CD14-positive monocyte (primary cell): ENCODE measurements at regions not wholly inside any gene's neighbourhood (a gene's known extent, or its start where the extent isn't known, plus 50 kb on each side); places are given as distances from the start of the nearest gene placed in this dataset.
A peak's percentile ranks its signal among the peaks of the same experiment; 100 is the strongest.

Source experiments
- DNase-seq, 3 donors: peaks; one replicate each; pipeline ENCODE4 v3.0.0-alpha.2; 2011 to 2022
- H2AFZ ChIP-seq: 2 replicates; pipeline ENCODE4 v1.6.0; 2012; ENCODE audit warnings: mild to moderate bottlenecking, low read depth, low read length, inconsistent platforms; ENCODE audit not compliant: insufficient read depth, poor library complexity, severe bottlenecking
- H3K27ac ChIP-seq, 2 donors: 1 replicate in 1 of 2; 2 replicates in 1 of 2; pipeline ENCODE4 v1.5.1; 2012 to 2013; ENCODE audit warnings: low read length in 2 of 2, control low read depth in 1 of 2, inconsistent platforms in 1 of 2, low read depth in 1 of 2, mild to moderate bottlenecking in 1 of 2
- H3K27me3 ChIP-seq, 2 donors: one replicate each; pipeline versions ENCODE4 v1.6.0 to v1.6.1; 2011 to 2013; ENCODE audit warnings: low read length in 2 of 2; ENCODE audit not compliant: control insufficient read depth in 2 of 2, insufficient read depth in 2 of 2
- H3K36me3 ChIP-seq, 2 donors: replicated peaks in 1 of 2; 1 replicate in 1 of 2; 2 replicates in 1 of 2; pipeline versions ENCODE4 v1.5.1 to v1.6.1; 2012 to 2013; ENCODE audit warnings: low read length in 2 of 2, control low read depth in 1 of 2, inconsistent platforms in 1 of 2, mild to moderate bottlenecking in 1 of 2; ENCODE audit not compliant: insufficient read depth in 2 of 2, control insufficient read depth in 1 of 2
- H3K4me1 ChIP-seq, 2 donors: 1 replicate in 1 of 2; 2 replicates in 1 of 2; pipeline versions ENCODE4 v1.5.1 to v1.6.1; 2012 to 2013; ENCODE audit warnings: low read length in 2 of 2, control low read depth in 1 of 2, inconsistent platforms in 1 of 2, mild to moderate bottlenecking in 1 of 2, moderate library complexity in 1 of 2; ENCODE audit not compliant: insufficient read depth in 2 of 2, control insufficient read depth in 1 of 2
- H3K4me2 ChIP-seq: replicated peaks from 2 replicates; pipeline ENCODE3; 2012; ENCODE audit warnings: low read length, moderate library complexity, mild to moderate bottlenecking; ENCODE audit not compliant: poor library complexity, severe bottlenecking; ENCODE audit errors: extremely low read depth
- H3K4me3 ChIP-seq, 3 experiments: fragments of 200-600 bp in 1 of 3; sonication (generic) in 1 of 3; replicated peaks in 1 of 3; 1 replicate in 2 of 3; 2 replicates in 1 of 3; pipeline ENCODE4 v1.5.1; 2011 to 2013; ENCODE audit warnings: low read length in 3 of 3, mild to moderate bottlenecking in 3 of 3, control low read depth in 2 of 3, low read depth in 2 of 3, inconsistent platforms in 1 of 3, moderate library complexity in 1 of 3
- H3K79me2 ChIP-seq: 2 replicates; pipeline ENCODE4 v1.6.0; 2012; ENCODE audit warnings: mild to moderate bottlenecking, control low read depth, inconsistent platforms, low read length, moderate library complexity; ENCODE audit not compliant: insufficient read depth
- H3K9ac ChIP-seq: 2 replicates; pipeline ENCODE4 v1.6.0; 2017; ENCODE audit warnings: low read length, mild to moderate bottlenecking; ENCODE audit not compliant: insufficient read depth, poor library complexity, severe bottlenecking
- H3K9me3 ChIP-seq, 2 donors: replicated peaks in 1 of 2; 1 replicate in 1 of 2; 2 replicates in 1 of 2; pipeline versions ENCODE4 v1.5.1 to v1.6.1; 2012 to 2013; ENCODE audit warnings: low read length in 2 of 2, control low read depth in 1 of 2; ENCODE audit not compliant: control insufficient read depth in 1 of 2, insufficient read depth in 1 of 2
- H4K20me1 ChIP-seq: 2 replicates; pipeline ENCODE4 v1.6.0; 2012; ENCODE audit warnings: mild to moderate bottlenecking, low read length, control low read depth, moderate library complexity; ENCODE audit not compliant: insufficient read depth
- H3K27ac Mint-ChIP-seq, 7 donors: one replicate each; pipeline ENCODE4 v1.8.0; 2020; ENCODE audit warnings: mild to moderate bottlenecking in 7 of 7, mixed read lengths in 7 of 7, moderate library complexity in 6 of 7, inconsistent platforms in 2 of 7
- H3K27me3 Mint-ChIP-seq, 3 donors: one replicate each; pipeline ENCODE4 v1.8.0; 2021 to 2022; ENCODE audit warnings: low read depth in 3 of 3, mild to moderate bottlenecking in 3 of 3, mixed read lengths in 3 of 3, moderate library complexity in 3 of 3, inconsistent platforms in 1 of 3
- H3K36me3 Mint-ChIP-seq, 2 donors: one replicate each; pipeline ENCODE4 v1.8.0; 2020; ENCODE audit warnings: mixed read lengths in 2 of 2, inconsistent platforms in 1 of 2, mild to moderate bottlenecking in 1 of 2
- H3K4me1 Mint-ChIP-seq: one replicate; pipeline ENCODE4 v1.8.0; 2020; ENCODE audit warnings: mild to moderate bottlenecking, mixed read lengths
- H3K4me3 Mint-ChIP-seq, 2 donors: one replicate each; pipeline ENCODE4 v1.8.0; 2020; ENCODE audit warnings: mild to moderate bottlenecking in 2 of 2, mixed read lengths in 2 of 2, moderate library complexity in 1 of 2
- H3K9me3 Mint-ChIP-seq, 7 donors: one replicate each; pipeline ENCODE4 v1.8.0; 2020 to 2022; ENCODE audit warnings: mixed read lengths in 7 of 7, mild to moderate bottlenecking in 6 of 7, moderate library complexity in 6 of 7, inconsistent platforms in 2 of 7
- WGBS: methylation state at CpG from one replicate; pipeline ENCODE4 v1.1.5; 2013; ENCODE audit warnings: missing lambda C conversion rate; ENCODE audit not compliant: insufficient coverage; 5-methylcytosine and 5-hydroxymethylcytosine counted together
- intact Hi-C, 2 donors: fragments of 100-400 bp; cut with micrococcal nuclease; formaldehyde crosslinking; loops; one replicate each; pipeline versions ENCODE4 v1.15.0 to v1.15.1; 2023
- TF ChIP-seq, protein P1 (sequence below): fragments of 200-600 bp; IDR thresholded peaks from one replicate; pipeline ENCODE4 v1.8.0; 2022; ENCODE audit warnings: antibody characterized with exemption, mild to moderate bottlenecking

DNA sequence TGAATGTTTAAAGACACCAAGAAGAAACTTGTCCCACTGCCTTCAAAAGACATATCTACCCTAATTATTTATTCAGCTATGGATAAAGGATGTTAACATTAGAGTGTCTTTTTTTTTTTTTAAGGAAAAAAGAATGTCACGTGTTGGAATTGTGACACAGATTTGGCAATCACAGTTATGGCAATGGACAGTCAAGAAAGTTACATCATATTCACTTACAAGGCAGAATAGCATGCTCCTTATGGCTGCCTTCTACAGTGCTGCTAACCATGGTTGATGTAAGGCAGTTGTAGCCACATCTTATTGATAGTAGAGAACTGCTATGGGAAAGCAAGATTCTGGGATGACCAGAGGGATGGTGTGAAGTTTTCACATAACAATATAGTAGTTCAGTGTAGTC lies 128.8 kb upstream of the ZBTB20 start:
- Histone ChIP-seq H3K9me3 (no peaks in the 10 kb centered on the region), H4K20me1 (no peaks in the 10 kb centered on the region), H3K27me3 (peaks cover 0 to under 1% of the 10 kb centered on the region in 2 donors), H3K4me1 (peaks cover 37 to 42% of the 10 kb centered on the region in 2 donors), H3K79me2 (no peaks in the 10 kb centered on the region), H3K4me3 (no peak overlapping the region), H3K9ac (no peak overlapping the region), H2AFZ (no peak overlapping the region), H3K27ac (peak overlapping the region in 1 of 2 donors; percentile 39), H3K4me2 (no peak overlapping the region), H3K36me3 (no peaks in the 10 kb centered on the region)
- Mint-ChIP-seq H3K4me3 (no peak overlapping the region), H3K4me1 (peaks cover 36% of the 10 kb centered on the region), H3K27me3 (peaks cover under 1 to 3% (median 2%) of the 10 kb centered on the region in 3 donors), H3K9me3 (peaks cover 0 to 11% (median 4%) of the 10 kb centered on the region in 7 donors), H3K36me3 (no peaks in the 10 kb centered on the region), H3K27ac (no peak overlapping the region)
- intact Hi-C loops: no loop called here
- no CpG with 5 or more reads among the region's 1 CpG for WGBS
- TF ChIP-seq, protein P1, sequence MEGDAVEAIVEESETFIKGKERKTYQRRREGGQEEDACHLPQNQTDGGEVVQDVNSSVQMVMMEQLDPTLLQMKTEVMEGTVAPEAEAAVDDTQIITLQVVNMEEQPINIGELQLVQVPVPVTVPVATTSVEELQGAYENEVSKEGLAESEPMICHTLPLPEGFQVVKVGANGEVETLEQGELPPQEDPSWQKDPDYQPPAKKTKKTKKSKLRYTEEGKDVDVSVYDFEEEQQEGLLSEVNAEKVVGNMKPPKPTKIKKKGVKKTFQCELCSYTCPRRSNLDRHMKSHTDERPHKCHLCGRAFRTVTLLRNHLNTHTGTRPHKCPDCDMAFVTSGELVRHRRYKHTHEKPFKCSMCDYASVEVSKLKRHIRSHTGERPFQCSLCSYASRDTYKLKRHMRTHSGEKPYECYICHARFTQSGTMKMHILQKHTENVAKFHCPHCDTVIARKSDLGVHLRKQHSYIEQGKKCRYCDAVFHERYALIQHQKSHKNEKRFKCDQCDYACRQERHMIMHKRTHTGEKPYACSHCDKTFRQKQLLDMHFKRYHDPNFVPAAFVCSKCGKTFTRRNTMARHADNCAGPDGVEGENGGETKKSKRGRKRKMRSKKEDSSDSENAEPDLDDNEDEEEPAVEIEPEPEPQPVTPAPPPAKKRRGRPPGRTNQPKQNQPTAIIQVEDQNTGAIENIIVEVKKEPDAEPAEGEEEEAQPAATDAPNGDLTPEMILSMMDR: no peak
- peak; percentile 21 to 66 (median 61) for DNase-seq

DNA sequence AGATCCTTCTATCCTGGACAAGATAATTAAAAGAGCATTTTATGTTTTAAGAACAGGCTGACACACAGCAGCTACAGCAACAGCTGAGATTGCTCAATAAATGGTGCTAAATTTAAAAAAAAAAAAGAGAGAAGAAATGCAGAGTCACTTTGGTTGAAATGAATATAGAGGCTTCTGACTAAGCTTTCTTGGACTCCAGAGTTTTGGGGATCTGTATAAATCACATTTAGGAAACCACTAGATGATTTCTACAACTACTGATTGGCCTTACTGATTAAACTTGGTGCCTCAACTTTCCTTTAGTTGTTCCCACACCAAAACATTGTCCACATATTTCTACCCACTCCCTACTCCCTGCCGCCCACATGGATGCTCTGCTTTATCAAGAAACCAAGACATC lies 132.9 kb upstream of the ZBTB20 start:
- Histone ChIP-seq H4K20me1 (no peaks in the 10 kb centered on the region), H3K79me2 (no peaks in the 10 kb centered on the region), H3K27me3 (no peaks in the 10 kb centered on the region), H3K27ac (peak overlapping the region; percentile 43 to 58), H3K4me2 (peak overlapping the region; percentile 48), H3K36me3 (no peaks in the 10 kb centered on the region), H3K4me1 (peaks cover 57 to 62% of the 10 kb centered on the region in 2 donors), H3K4me3 (peak overlapping the region in 1 of 3 experiments; percentile 5), H3K9me3 (no peaks in the 10 kb centered on the region), H2AFZ (peak overlapping the region; percentile 21), H3K9ac (no peak overlapping the region)
- Mint-ChIP-seq H3K36me3 (no peaks in the 10 kb centered on the region), H3K4me3 (peak overlapping the region in 1 of 2 donors; percentile 56), H3K27ac (peak overlapping the region; percentile 71 to 93 (median 86)), H3K9me3 (peaks cover 0 to 2% (median 0%) of the 10 kb centered on the region in 7 donors), H3K27me3 (peaks cover 0 to 3% (median 0%) of the 10 kb centered on the region in 3 donors), H3K4me1 (peaks cover 50% of the 10 kb centered on the region)
- 57% methylated on average over 1 of the region's 1 CpG for WGBS
- intact Hi-C loops: no loop called here
- peak; percentile 15 to 49 (median 37) for DNase-seq
- TF ChIP-seq, protein P1: no peak
